ENCODE measurements at regions not wholly inside any gene's neighbourhood (a gene's known extent, or its start where the extent isn't known, plus 50 kb on each side); places are given as distances from the start of the nearest gene placed in this dataset.

DNA sequence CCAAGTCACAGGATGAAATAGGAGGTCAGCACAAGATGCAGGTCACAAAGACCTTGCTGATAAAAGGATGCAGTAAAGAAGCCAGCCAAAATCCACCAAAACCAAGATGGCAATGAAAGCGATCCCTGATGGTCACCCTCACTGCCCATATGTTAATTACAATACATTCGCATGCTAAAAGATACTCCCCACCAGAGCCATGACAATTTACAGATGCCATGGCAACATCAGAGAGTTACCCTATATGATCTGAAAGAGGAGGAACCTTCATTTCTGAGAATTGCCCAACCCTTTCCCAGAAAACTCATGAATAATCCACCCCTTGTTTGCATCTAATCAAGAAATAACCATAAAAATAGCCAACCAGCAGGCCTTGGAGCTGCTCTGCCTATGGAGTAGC, 709.8 kb downstream of the METTL4 start:
- no peaks in the 10 kb centered on the region for H3K36me3 ChIP-seq (replicated peaks; ENCODE audit: insufficient read depth, low read length)
- H3K27me3 ChIP-seq (replicated peaks; ENCODE audit: insufficient read depth, low read length) = no peaks in the 10 kb centered on the region
- TF ChIP-seq EZH2phosphoT487 (IDR thresholded peaks at IDR 0.05; ENCODE audit: low read length) = no peak
- no peak for TF ChIP-seq EZH2 (optimal IDR thresholded peaks at IDR 0.05; ENCODE audit: low read depth, low read length)
- TF ChIP-seq, protein P1, sequence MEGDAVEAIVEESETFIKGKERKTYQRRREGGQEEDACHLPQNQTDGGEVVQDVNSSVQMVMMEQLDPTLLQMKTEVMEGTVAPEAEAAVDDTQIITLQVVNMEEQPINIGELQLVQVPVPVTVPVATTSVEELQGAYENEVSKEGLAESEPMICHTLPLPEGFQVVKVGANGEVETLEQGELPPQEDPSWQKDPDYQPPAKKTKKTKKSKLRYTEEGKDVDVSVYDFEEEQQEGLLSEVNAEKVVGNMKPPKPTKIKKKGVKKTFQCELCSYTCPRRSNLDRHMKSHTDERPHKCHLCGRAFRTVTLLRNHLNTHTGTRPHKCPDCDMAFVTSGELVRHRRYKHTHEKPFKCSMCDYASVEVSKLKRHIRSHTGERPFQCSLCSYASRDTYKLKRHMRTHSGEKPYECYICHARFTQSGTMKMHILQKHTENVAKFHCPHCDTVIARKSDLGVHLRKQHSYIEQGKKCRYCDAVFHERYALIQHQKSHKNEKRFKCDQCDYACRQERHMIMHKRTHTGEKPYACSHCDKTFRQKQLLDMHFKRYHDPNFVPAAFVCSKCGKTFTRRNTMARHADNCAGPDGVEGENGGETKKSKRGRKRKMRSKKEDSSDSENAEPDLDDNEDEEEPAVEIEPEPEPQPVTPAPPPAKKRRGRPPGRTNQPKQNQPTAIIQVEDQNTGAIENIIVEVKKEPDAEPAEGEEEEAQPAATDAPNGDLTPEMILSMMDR (IDR thresholded peaks at IDR 0.05; ENCODE audit: low read length) = no peak
- no peak overlapping the region for H3K4me2 ChIP-seq (ENCODE audit: low read depth, low read length)
- no peaks in the 10 kb centered on the region for H3K4me1 ChIP-seq (ENCODE audit: low read length)
- no peaks in the 10 kb centered on the region for H3F3A ChIP-seq (ENCODE audit: insufficient read depth, low read length)
- H3K79me2 ChIP-seq (ENCODE audit: low read length) = no peaks in the 10 kb centered on the region
- no peaks in the 10 kb centered on the region for H3K9me3 ChIP-seq (replicated peaks; ENCODE audit: insufficient read depth, low read length)
- no peaks in the 10 kb centered on the region for H3K9me2 ChIP-seq (replicated peaks; ENCODE audit: insufficient read depth, low read length)
- H3K27ac ChIP-seq (ENCODE audit: low read length) = no peak overlapping the region
- no peak overlapping the region for H3K4me3 ChIP-seq (ENCODE audit: low read length)
- no peak overlapping the region for H3K9ac ChIP-seq (ENCODE audit: low read length)
- no peak for DNase-seq
- H2AFZ ChIP-seq (ENCODE audit: low read length) = no peak overlapping the region
- H4K20me1 ChIP-seq (ENCODE audit: insufficient read depth, low read length) = no peaks in the 10 kb centered on the region

DNA sequence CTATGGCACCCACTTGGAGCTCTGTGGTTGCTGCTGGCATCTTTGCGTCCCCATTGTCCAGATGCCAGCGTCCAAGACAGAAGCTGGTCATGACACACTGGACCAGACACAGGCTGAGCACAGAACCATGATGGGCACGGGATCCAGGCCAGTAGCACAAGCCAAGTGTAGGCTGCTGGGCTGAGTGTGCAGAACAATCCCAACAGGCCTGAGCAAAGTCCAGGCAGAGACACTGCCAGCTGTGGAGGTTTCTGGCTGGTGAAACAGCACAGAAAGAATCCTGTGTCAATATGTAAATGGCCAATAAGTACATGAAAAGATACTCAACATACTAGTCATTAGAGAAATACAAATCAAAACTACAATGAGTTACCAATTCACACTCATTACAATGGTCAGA, 705.4 kb downstream of the METTL4 start:
- H3K79me2 ChIP-seq (ENCODE audit: low read length) = no peaks in the 10 kb centered on the region
- no peaks in the 10 kb centered on the region for H3K36me3 ChIP-seq (replicated peaks; ENCODE audit: insufficient read depth, low read length)
- no peak overlapping the region for H2AFZ ChIP-seq (ENCODE audit: low read length)
- H3F3A ChIP-seq (ENCODE audit: insufficient read depth, low read length) = no peaks in the 10 kb centered on the region
- H3K9me2 ChIP-seq (replicated peaks; ENCODE audit: insufficient read depth, low read length) = no peaks in the 10 kb centered on the region
- H3K4me3 ChIP-seq (ENCODE audit: low read length) = no peak overlapping the region
- no peaks in the 10 kb centered on the region for H3K4me1 ChIP-seq (ENCODE audit: low read length)
- no peaks in the 10 kb centered on the region for H3K27me3 ChIP-seq (replicated peaks; ENCODE audit: insufficient read depth, low read length)
- no peak overlapping the region for H3K9ac ChIP-seq (ENCODE audit: low read length)
- no peaks in the 10 kb centered on the region for H3K9me3 ChIP-seq (replicated peaks; ENCODE audit: insufficient read depth, low read length)
- TF ChIP-seq, protein P1 (IDR thresholded peaks at IDR 0.05; ENCODE audit: low read length) = no peak
- TF ChIP-seq EZH2phosphoT487 (IDR thresholded peaks at IDR 0.05; ENCODE audit: low read length) = no peak
- TF ChIP-seq EZH2 (optimal IDR thresholded peaks at IDR 0.05; ENCODE audit: low read depth, low read length) = no peak
- no peak overlapping the region for H3K4me2 ChIP-seq (ENCODE audit: low read depth, low read length)
- H4K20me1 ChIP-seq (ENCODE audit: insufficient read depth, low read length) = no peaks in the 10 kb centered on the region
- no peak overlapping the region for H3K27ac ChIP-seq (ENCODE audit: low read length)
- DNase-seq = no peak

DNA sequence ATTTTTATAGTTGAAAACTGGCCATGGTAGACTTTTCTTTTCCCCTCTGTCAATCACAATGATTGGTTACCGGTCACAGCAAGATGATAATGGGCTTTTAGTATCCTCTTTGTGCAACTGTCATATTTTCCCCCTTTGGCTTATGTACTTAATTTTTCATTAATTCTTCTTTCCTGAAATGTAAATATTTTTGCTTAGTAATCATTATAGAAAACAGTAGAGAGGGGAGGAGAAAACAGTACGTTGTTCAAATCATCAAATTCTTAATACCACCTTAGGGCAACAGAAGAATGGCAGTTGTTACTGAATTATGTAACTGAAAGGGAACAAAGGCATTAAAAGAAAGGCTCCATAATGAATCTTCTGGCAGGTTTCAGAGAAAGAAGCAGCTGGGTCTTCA, 699.0 kb downstream of the METTL4 start:
- Histone ChIP-seq H3K36me3 (replicated peaks; ENCODE audit: insufficient read depth, low read length) (no peaks in the 10 kb centered on the region), H3K27ac (ENCODE audit: low read length) (no peak overlapping the region), H3K27me3 (replicated peaks; ENCODE audit: insufficient read depth, low read length) (no peaks in the 10 kb centered on the region)

More for the DNA sequence above, 699.0 kb downstream of the METTL4 start:
- Histone ChIP-seq H3K4me2 (ENCODE audit: low read depth, low read length) (no peak overlapping the region), H3K9me3 (replicated peaks; ENCODE audit: insufficient read depth, low read length) (no peaks in the 10 kb centered on the region), H4K20me1 (ENCODE audit: insufficient read depth, low read length) (no peaks in the 10 kb centered on the region), H3K4me1 (ENCODE audit: low read length) (no peaks in the 10 kb centered on the region), H3F3A (ENCODE audit: insufficient read depth, low read length) (no peaks in the 10 kb centered on the region), H3K4me3 (ENCODE audit: low read length) (no peak overlapping the region), H2AFZ (ENCODE audit: low read length) (no peak overlapping the region), H3K9me2 (replicated peaks; ENCODE audit: insufficient read depth, low read length) (no peaks in the 10 kb centered on the region), H3K9ac (ENCODE audit: low read length) (no peak overlapping the region), H3K79me2 (ENCODE audit: low read length) (no peaks in the 10 kb centered on the region)
- no peak for DNase-seq
- no peak for TF ChIP-seq EZH2phosphoT487 (IDR thresholded peaks at IDR 0.05; ENCODE audit: low read length)
- TF ChIP-seq EZH2 (optimal IDR thresholded peaks at IDR 0.05; ENCODE audit: low read depth, low read length) = no peak
- TF ChIP-seq, protein P1 (IDR thresholded peaks at IDR 0.05; ENCODE audit: low read length) = no peak
